ENCODE measurements at regions not wholly inside any gene's neighbourhood (a gene's known extent, or its start where the extent isn't known, plus 50 kb on each side); places are given as distances from the start of the nearest gene placed in this dataset.

DNA sequence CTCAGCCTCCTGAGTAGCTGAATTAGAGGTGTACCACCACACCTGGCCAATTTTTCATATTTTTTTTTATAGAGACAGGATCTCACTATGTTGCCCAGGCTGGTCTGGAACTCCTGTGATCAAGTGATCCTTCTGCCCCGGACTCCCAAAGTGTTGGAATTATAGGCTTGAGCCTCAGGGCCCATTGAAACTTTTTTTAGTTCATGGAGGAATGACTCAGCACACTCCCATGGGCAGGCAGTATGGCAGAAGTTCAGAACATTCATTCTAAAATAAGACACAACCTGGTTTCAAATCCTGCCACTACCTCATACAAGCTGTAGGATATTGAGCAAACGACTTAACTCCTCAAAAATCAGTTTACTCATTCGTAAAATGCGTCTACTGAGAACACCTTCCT, 320.4 kb upstream of the SP8 start:
- DNase-seq (ENCODE audit: extremely low spot score) = no peak
- POLR2A ChIA-PET = no interaction called here
- CTCF ChIA-PET = no interaction called here

DNA sequence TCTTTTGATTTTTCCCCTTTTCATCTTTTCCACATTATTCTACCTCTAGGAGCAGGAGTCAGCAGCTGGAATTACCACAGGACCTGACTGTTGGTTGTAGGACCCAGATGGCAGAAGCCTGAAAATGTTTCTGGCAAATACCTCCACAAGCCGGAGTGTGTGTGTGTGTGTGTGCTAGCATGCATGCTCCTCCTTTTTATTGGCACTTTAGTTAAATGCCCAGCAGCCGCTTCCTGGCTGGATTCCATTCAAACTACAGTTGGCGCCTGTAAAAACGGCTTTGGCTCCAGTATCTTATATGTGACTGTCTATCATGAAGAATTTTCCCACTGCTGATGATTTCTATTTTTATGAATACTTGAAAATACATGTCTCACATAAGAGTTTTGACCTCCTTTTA, 319.7 kb upstream of the SP4 start:
- ChIA-PET POLR2A (no interaction called here), CTCF (interaction anchor here (1.0 kb wide), 1 partner anchor 10 kb away, joined by 4 read pairs; no protein-coding TSS in a partner anchor)
- TF ChIP-seq, protein P1, sequence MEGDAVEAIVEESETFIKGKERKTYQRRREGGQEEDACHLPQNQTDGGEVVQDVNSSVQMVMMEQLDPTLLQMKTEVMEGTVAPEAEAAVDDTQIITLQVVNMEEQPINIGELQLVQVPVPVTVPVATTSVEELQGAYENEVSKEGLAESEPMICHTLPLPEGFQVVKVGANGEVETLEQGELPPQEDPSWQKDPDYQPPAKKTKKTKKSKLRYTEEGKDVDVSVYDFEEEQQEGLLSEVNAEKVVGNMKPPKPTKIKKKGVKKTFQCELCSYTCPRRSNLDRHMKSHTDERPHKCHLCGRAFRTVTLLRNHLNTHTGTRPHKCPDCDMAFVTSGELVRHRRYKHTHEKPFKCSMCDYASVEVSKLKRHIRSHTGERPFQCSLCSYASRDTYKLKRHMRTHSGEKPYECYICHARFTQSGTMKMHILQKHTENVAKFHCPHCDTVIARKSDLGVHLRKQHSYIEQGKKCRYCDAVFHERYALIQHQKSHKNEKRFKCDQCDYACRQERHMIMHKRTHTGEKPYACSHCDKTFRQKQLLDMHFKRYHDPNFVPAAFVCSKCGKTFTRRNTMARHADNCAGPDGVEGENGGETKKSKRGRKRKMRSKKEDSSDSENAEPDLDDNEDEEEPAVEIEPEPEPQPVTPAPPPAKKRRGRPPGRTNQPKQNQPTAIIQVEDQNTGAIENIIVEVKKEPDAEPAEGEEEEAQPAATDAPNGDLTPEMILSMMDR (IDR thresholded peaks at IDR 0.05; ENCODE audit: control extremely low read depth, extremely low read depth, low read depth, missing control alignments) = no peak
- no peak for DNase-seq (ENCODE audit: extremely low spot score)

More for the DNA sequence above, 320.4 kb upstream of the SP8 start:
- TF ChIP-seq, protein P1 (IDR thresholded peaks at IDR 0.05; ENCODE audit: control extremely low read depth, extremely low read depth, low read depth, missing control alignments) = no peak

DNA sequence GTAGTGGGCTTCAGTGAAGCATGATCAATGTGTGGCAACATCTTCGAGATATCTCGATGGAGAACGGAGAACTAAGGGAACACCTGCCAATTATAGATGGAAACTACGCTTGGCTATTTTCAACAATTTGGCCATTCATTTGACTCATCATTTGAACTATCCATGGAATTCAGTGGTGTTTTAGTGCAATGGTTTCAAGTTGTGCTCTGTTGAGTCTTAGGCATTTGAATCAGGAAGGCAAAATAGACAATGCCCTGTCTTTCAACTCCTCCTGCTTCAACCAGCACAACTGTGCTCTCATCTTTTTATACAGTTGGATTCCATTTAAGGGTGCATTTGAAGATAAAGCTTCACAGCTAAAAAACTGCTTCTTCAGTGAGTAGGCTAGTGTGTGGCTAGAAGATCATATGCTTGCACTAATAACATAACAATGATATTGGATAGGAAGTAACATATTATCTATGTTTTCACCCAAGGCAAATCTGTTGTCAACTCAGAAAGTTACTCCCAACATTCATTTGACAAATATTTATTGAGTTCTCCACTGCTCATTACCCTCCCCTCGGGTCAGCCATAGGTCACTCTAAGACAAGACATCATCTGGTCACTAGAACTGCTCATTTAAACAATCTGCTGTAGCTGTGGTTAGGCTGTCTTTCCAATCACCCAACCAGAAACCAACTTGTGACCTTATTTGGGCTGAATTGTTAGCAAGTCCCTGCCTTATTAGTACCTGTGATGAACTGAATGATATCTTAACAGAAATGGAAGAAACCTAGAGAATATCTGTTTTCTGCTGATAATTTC, 314.1 kb upstream of the SP4 start:
- POLR2A ChIA-PET = no interaction called here
- DNase-seq (ENCODE audit: extremely low spot score) = no peak
- CTCF ChIA-PET = no interaction called here
- TF ChIP-seq, protein P1 (IDR thresholded peaks at IDR 0.05; ENCODE audit: control extremely low read depth, extremely low read depth, low read depth, missing control alignments) = no peak

DNA sequence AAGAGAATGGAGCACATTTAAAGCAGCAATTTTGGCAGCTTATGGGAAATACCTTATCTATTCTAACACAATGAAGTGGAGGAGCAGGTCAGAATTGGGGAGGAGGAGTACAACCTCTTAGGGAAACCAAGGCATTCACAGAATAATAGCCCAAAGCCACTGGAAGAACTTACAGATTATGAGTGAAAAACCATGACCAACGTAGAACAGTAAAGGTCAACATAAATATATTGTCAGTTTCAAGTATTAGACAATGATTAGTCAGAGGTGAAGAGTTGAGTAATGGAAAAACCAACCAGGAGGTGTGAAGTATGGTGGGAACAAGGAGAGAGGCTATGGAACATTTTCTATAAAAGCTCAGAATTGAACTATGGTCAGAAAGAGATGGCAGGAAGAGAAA, 304.3 kb upstream of the SP4 start:
- CTCF ChIA-PET = interaction anchor here (1.2 to 1.6 kb wide), 2 partner anchors 8 to 12 kb away, joined by 3 to 6 read pairs; no protein-coding TSS in a partner anchor
- DNase-seq (ENCODE audit: extremely low spot score) = no peak
- TF ChIP-seq, protein P1 (IDR thresholded peaks at IDR 0.05; ENCODE audit: control extremely low read depth, extremely low read depth, low read depth, missing control alignments) = no peak
- POLR2A ChIA-PET = no interaction called here

DNA sequence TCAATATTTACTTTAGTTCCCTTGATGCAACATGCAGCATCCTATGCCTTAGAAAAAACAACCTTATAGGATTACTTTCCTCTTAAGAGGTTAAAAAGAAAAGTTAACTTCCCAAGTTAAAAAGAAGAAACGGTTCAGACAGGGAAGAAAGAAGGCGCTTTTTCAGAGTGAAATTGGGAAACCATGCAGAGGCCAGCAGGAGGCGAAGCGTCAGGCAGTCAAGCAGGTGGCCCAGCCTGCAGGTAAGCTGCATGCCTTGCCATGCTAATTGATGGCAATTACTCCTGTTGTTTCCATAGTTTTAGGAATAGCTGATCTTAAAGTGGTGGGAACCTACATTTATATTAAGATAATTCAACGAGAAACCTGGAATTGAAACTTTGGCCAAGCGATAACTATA, 302.6 kb upstream of the SP4 start:
- CTCF ChIA-PET = no interaction called here
- POLR2A ChIA-PET = no interaction called here
- no peak for DNase-seq (ENCODE audit: extremely low spot score)
- TF ChIP-seq, protein P1 (IDR thresholded peaks at IDR 0.05; ENCODE audit: control extremely low read depth, extremely low read depth, low read depth, missing control alignments) = no peak

DNA sequence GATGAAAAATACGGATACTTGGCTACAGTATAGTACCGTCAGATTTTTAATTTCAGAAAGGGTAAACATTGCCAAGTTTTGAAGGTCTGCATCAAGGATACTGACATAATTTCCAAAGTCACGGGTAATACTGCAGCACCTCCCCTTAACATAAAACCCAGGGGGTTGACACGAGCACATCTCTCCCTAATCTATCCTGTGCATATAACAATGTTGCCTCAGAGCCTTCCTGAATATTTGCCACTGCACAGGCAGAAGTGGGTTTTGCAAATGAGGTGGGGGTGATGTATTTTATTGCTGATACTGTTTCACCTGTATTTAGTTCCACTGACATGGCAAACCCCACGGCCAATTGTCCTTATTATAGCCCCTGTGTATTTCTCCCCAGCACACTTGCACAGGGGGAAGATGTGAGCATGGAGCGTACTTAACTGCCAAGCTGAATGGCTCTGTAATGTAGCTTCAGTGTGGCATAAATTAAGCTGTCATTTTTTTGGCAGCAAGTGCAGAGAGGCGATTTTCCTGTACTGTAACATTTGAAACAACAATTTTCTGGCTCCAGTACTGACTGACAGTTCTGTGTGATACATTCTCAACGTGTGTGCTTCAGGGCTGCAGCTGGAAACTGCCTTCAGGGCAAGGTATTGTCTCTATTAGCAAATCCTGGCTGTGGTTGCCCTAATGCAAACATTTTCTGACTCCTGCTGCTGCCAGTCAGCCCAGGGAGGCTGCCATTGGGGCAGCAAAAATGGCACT, 299.6 kb upstream of the SP4 start:
- ChIA-PET CTCF (no interaction called here), POLR2A (no interaction called here)
- TF ChIP-seq, protein P1 (IDR thresholded peaks at IDR 0.05; ENCODE audit: control extremely low read depth, extremely low read depth, low read depth, missing control alignments) = no peak
- DNase-seq (ENCODE audit: extremely low spot score) = no peak
